WTC11 (cell line): ENCODE measurements at regions not wholly inside any gene's neighbourhood (a gene's known extent, or its start where the extent isn't known, plus 50 kb on each side); places are given as distances from the start of the nearest gene placed in this dataset.

Source experiments
- ATF2 ChIP-seq: sonication (generic); formaldehyde crosslinking; IDR thresholded peaks from 2 replicates; pipeline ENCODE4 v1.8.1; 2022; ENCODE audit warnings: low read depth, missing genetic modification reagents, borderline replicate concordance
- ELF4 ChIP-seq: sonication (generic); formaldehyde crosslinking; IDR thresholded peaks from 2 replicates; pipeline ENCODE4 v1.8.1; 2022; ENCODE audit warnings: low read depth, mild to moderate bottlenecking, moderate library complexity, missing genetic modification reagents
- EMX1 ChIP-seq: fragments of 250-450 bp; sonication (Bioruptor Pico); IDR thresholded peaks from 2 replicates; pipeline ENCODE4 v1.8.0; 2021; ENCODE audit warnings: mild to moderate bottlenecking
- RELA ChIP-seq: sonication (generic); formaldehyde crosslinking; IDR thresholded peaks from 2 replicates; pipeline ENCODE4 v1.8.1; 2022; ENCODE audit warnings: missing genetic modification reagents, mild to moderate bottlenecking, borderline replicate concordance
- SP1 ChIP-seq: sonication (generic); formaldehyde crosslinking; conservative IDR thresholded peaks from 2 replicates; pipeline ENCODE4 v1.8.1; 2022; ENCODE audit warnings: missing genetic modification reagents
- ZBTB21 ChIP-seq: sonication (generic); formaldehyde crosslinking; IDR thresholded peaks from 2 replicates; pipeline ENCODE4 v1.8.1; 2023; ENCODE audit warnings: mild to moderate bottlenecking, missing genetic modification reagents, borderline replicate concordance
- ZNF121 ChIP-seq: sonication (generic); formaldehyde crosslinking; IDR thresholded peaks from 2 replicates; pipeline ENCODE4 v1.8.0; 2023; ENCODE audit warnings: missing genetic modification reagents
- ZNF263 ChIP-seq: sonication (generic); formaldehyde crosslinking; IDR thresholded peaks from 2 replicates; pipeline ENCODE4 v1.8.1; 2022; ENCODE audit warnings: low read depth, mild to moderate bottlenecking, moderate library complexity, missing genetic modification reagents
- TF ChIP-seq, protein P1 (sequence below): fragments of 250-450 bp; sonication (Bioruptor Pico); IDR thresholded peaks from 2 replicates; pipeline ENCODE4 v1.9.0; 2021; ENCODE audit warnings: mild to moderate bottlenecking, borderline replicate concordance
- TF ChIP-seq, protein P2 (sequence below): fragments of 200-600 bp; IDR thresholded peaks from 2 replicates; pipeline ENCODE4 v1.8.0; 2022; ENCODE audit warnings: antibody characterized with exemption

- TF ChIP-seq, protein P1, sequence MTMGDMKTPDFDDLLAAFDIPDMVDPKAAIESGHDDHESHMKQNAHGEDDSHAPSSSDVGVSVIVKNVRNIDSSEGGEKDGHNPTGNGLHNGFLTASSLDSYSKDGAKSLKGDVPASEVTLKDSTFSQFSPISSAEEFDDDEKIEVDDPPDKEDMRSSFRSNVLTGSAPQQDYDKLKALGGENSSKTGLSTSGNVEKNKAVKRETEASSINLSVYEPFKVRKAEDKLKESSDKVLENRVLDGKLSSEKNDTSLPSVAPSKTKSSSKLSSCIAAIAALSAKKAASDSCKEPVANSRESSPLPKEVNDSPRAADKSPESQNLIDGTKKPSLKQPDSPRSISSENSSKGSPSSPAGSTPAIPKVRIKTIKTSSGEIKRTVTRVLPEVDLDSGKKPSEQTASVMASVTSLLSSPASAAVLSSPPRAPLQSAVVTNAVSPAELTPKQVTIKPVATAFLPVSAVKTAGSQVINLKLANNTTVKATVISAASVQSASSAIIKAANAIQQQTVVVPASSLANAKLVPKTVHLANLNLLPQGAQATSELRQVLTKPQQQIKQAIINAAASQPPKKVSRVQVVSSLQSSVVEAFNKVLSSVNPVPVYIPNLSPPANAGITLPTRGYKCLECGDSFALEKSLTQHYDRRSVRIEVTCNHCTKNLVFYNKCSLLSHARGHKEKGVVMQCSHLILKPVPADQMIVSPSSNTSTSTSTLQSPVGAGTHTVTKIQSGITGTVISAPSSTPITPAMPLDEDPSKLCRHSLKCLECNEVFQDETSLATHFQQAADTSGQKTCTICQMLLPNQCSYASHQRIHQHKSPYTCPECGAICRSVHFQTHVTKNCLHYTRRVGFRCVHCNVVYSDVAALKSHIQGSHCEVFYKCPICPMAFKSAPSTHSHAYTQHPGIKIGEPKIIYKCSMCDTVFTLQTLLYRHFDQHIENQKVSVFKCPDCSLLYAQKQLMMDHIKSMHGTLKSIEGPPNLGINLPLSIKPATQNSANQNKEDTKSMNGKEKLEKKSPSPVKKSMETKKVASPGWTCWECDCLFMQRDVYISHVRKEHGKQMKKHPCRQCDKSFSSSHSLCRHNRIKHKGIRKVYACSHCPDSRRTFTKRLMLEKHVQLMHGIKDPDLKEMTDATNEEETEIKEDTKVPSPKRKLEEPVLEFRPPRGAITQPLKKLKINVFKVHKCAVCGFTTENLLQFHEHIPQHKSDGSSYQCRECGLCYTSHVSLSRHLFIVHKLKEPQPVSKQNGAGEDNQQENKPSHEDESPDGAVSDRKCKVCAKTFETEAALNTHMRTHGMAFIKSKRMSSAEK, result no peak
- TF ChIP-seq, protein P2, sequence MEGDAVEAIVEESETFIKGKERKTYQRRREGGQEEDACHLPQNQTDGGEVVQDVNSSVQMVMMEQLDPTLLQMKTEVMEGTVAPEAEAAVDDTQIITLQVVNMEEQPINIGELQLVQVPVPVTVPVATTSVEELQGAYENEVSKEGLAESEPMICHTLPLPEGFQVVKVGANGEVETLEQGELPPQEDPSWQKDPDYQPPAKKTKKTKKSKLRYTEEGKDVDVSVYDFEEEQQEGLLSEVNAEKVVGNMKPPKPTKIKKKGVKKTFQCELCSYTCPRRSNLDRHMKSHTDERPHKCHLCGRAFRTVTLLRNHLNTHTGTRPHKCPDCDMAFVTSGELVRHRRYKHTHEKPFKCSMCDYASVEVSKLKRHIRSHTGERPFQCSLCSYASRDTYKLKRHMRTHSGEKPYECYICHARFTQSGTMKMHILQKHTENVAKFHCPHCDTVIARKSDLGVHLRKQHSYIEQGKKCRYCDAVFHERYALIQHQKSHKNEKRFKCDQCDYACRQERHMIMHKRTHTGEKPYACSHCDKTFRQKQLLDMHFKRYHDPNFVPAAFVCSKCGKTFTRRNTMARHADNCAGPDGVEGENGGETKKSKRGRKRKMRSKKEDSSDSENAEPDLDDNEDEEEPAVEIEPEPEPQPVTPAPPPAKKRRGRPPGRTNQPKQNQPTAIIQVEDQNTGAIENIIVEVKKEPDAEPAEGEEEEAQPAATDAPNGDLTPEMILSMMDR, result no peak
- TF ChIP-seq ATF2 (CRISPR knock-in tag) (no peak), ZNF263 (CRISPR knock-in tag) (no peak), RELA (CRISPR knock-in tag) (no peak), ZNF121 (CRISPR knock-in tag) (no peak), ELF4 (CRISPR knock-in tag) (no peak), ZBTB21 (CRISPR knock-in tag) (no peak), SP1 (no peak), EMX1 (CRISPR knock-in tag) (no peak)
These were observed 933.6 kb upstream of the CNTNAP5 start for GRCh38 chr2:123091471-123091870.
